HEK293 (cell line): ENCODE measurements at regions not wholly inside any gene's neighbourhood (a gene's known extent, or its start where the extent isn't known, plus 50 kb on each side); places are given as distances from the start of the nearest gene placed in this dataset.
A peak's percentile ranks its signal among the peaks of the same experiment; 100 is the strongest.

ENCODE experiments used
- CTCF ChIA-PET: fragments of 350-600 bp; formaldehyde crosslinking; extraction: SDS; loops from one replicate; lab custom pipeline; 2021; ENCODE audit warnings: antibody characterized with exemption; lab: Yijun Ruan, JAX
- POLR2A ChIA-PET: fragments of 300-600 bp; formaldehyde crosslinking; extraction: SDS; loops from one replicate; lab custom pipeline; 2020; ENCODE audit warnings: antibody characterized with exemption, inconsistent platforms; lab: Yijun Ruan, JAX
- H3K27ac ChIP-seq: fragments of 200-500 bp; sonication (Bioruptor generic); 2 replicates; pipeline ENCODE4 v1.5.1; 2014; ENCODE audit warnings: low read depth, low read length, control low read depth, inconsistent platforms; ENCODE audit errors: extremely low read depth
- H3K36me3 ChIP-seq, 2 experiments: fragments of 200-500 bp in 1 of 2; sonication (Bioruptor generic) in 1 of 2; 1 replicate in 1 of 2; 2 replicates in 1 of 2; pipeline ENCODE4 v1.5.1; 2014 to 2017; ENCODE audit warnings: inconsistent platforms in 2 of 2, low read length in 2 of 2; ENCODE audit not compliant: control insufficient read depth in 2 of 2, insufficient read depth in 1 of 2
- H3K4me1 ChIP-seq: fragments of 200-500 bp; sonication (Bioruptor generic); 2 replicates; pipeline ENCODE4 v1.5.1; 2014; ENCODE audit warnings: mild to moderate bottlenecking, low read length, inconsistent platforms; ENCODE audit not compliant: control insufficient read depth, insufficient read depth
- H3K4me3 ChIP-seq: 2 replicates; pipeline ENCODE4 v1.5.1; 2011; ENCODE audit warnings: low read depth, mild to moderate bottlenecking, control low read depth, low read length, moderate library complexity
- H3K9me3 ChIP-seq: fragments of 200-500 bp; sonication (Bioruptor generic); 2 replicates; pipeline ENCODE4 v1.5.1; 2014; ENCODE audit warnings: low read depth, low read length, inconsistent platforms; ENCODE audit not compliant: control insufficient read depth, insufficient read depth
- FEZF1 ChIP-seq: fragments of 450-650 bp; formaldehyde crosslinking; IDR thresholded peaks from 2 replicates; pipeline ENCODE4 v1.5.1; 2016; ENCODE audit warnings: missing biosample characterization, missing genetic modification characterization
- HIC1 ChIP-seq: fragments of 450-650 bp; formaldehyde crosslinking; IDR thresholded peaks from 2 replicates; pipeline ENCODE4 v1.5.1; 2016; ENCODE audit warnings: missing biosample characterization, missing genetic modification characterization
- HOXC10 ChIP-seq: sonication (generic); formaldehyde crosslinking; IDR thresholded peaks from 2 replicates; pipeline ENCODE4 v1.8.1; 2023; ENCODE audit warnings: mild to moderate bottlenecking, missing genetic modification reagents
- KLF17 ChIP-seq: fragments of 450-650 bp; formaldehyde crosslinking; IDR thresholded peaks from 2 replicates; pipeline ENCODE4 v1.5.1; 2016; ENCODE audit warnings: missing biosample characterization, missing genetic modification characterization
- RBAK ChIP-seq: fragments of 450-650 bp; formaldehyde crosslinking; IDR thresholded peaks from 2 replicates; pipeline ENCODE4 v1.5.1; 2016; ENCODE audit warnings: missing biosample characterization, missing genetic modification characterization
- REPIN1 ChIP-seq: fragments of 450-650 bp; formaldehyde crosslinking; IDR thresholded peaks from 2 replicates; pipeline ENCODE4 v1.5.1; 2017; ENCODE audit warnings: missing biosample characterization, missing genetic modification characterization, low read depth
- SCRT2 ChIP-seq: fragments of 450-650 bp; formaldehyde crosslinking; IDR thresholded peaks from 2 replicates; pipeline ENCODE4 v1.5.1; 2016; ENCODE audit warnings: missing biosample characterization, missing genetic modification characterization
- SP2 ChIP-seq: fragments of 450-650 bp; formaldehyde crosslinking; IDR thresholded peaks from 2 replicates; pipeline ENCODE4 v1.5.1; 2016; ENCODE audit warnings: missing biosample characterization, missing genetic modification characterization
- YY2 ChIP-seq: fragments of 450-650 bp; formaldehyde crosslinking; IDR thresholded peaks from 2 replicates; pipeline ENCODE4 v1.5.1; 2016; ENCODE audit warnings: missing biosample characterization, missing genetic modification characterization
- ZBTB1 ChIP-seq: fragments of 450-650 bp; formaldehyde crosslinking; IDR thresholded peaks from 2 replicates; pipeline ENCODE4 v1.5.1; 2016; ENCODE audit warnings: missing biosample characterization, missing genetic modification characterization
- ZBTB44 ChIP-seq: fragments of 450-650 bp; IDR thresholded peaks from 2 replicates; pipeline ENCODE4 v1.5.1; 2018; ENCODE audit warnings: missing biosample characterization, mild to moderate bottlenecking, missing genetic modification characterization
- ZIC2 ChIP-seq: fragments of 450-650 bp; formaldehyde crosslinking; IDR thresholded peaks from 2 replicates; pipeline ENCODE4 v1.5.1; 2016; ENCODE audit warnings: missing biosample characterization, missing genetic modification characterization
- ZNF214 ChIP-seq: fragments of 450-650 bp; formaldehyde crosslinking; IDR thresholded peaks from 2 replicates; pipeline ENCODE4 v1.5.1; 2017; ENCODE audit warnings: missing biosample characterization, mild to moderate bottlenecking, missing genetic modification characterization, borderline replicate concordance
- ZNF280C ChIP-seq: fragments of 450-650 bp; formaldehyde crosslinking; IDR thresholded peaks from 2 replicates; pipeline ENCODE4 v1.5.1; 2016; ENCODE audit warnings: missing biosample characterization, missing genetic modification characterization
- ZNF341 ChIP-seq: fragments of 450-650 bp; formaldehyde crosslinking; IDR thresholded peaks from 2 replicates; pipeline ENCODE4; 2016; ENCODE audit warnings: low read depth, missing biosample characterization, missing genetic modification characterization
- ZNF600 ChIP-seq: fragments of 450-650 bp; formaldehyde crosslinking; IDR thresholded peaks from 2 replicates; pipeline ENCODE4 v1.5.1; 2016; ENCODE audit warnings: missing biosample characterization, missing genetic modification characterization
- ZNF626 ChIP-seq: fragments of 450-650 bp; sonication (Bioruptor Pico); formaldehyde crosslinking; IDR thresholded peaks from 2 replicates; pipeline ENCODE4 v1.5.1; 2018; ENCODE audit warnings: missing biosample characterization, missing genetic modification characterization, inconsistent platforms
- ZNF645 ChIP-seq: fragments of 450-650 bp; formaldehyde crosslinking; IDR thresholded peaks from 2 replicates; pipeline ENCODE4; 2016; ENCODE audit warnings: missing biosample characterization, missing genetic modification characterization
- ZNF791 ChIP-seq: fragments of 450-650 bp; formaldehyde crosslinking; IDR thresholded peaks from 2 replicates; pipeline ENCODE4 v1.5.1; 2016; ENCODE audit warnings: missing biosample characterization, missing genetic modification characterization

GRCh38 chr5:71899865-71900342 lies 180.8 kb downstream of the CARTPT start (continued):
- TF ChIP-seq HIC1 (no peak), ZBTB44 (tag by site-specific recombination) (no peak)

- no peaks in the 10 kb centered on the region for H3K36me3 ChIP-seq
- TF ChIP-seq ZNF645 (tag by site-specific recombination) (no peak), ZIC2 (tag by site-specific recombination) (peak; percentile 55; the same call in 1 of the 2 replicates)
- TF ChIP-seq, all 188 proteins: peak for 1
- CTCF ChIA-PET, result interaction anchor here (0.8 kb wide), 1 partner anchor 120 kb away, joined by 3 read pairs; no protein-coding TSS in a partner anchor
Measured at GRCh38 chr5:71903808-71904207, 184.7 kb downstream of the CARTPT start.

GRCh38 chr5:71904852-71905251 lies 185.8 kb downstream of the CARTPT start:
- TF ChIP-seq SCRT2 (tag by site-specific recombination) (peak; percentile 45; the same call in 1 of the 2 replicates), RBAK (tag by site-specific recombination) (no peak)
- H3K9me3 ChIP-seq, result no peaks in the 10 kb centered on the region
- ChIA-PET CTCF (interaction anchor here (1.4 kb wide), 1 partner anchor 91 kb away, joined by 3 read pairs; no protein-coding TSS in a partner anchor), POLR2A (no interaction called here)
- H3K4me3 ChIP-seq, result no peak overlapping the region
- peaks cover 14% of the 10 kb centered on the region for H3K4me1 ChIP-seq
- no peaks in the 10 kb centered on the region for H3K36me3 ChIP-seq
- H3K27ac ChIP-seq, result no peak overlapping the region

More at GRCh38 chr5:71903808-71904207, 184.7 kb downstream of the CARTPT start:
- Histone ChIP-seq H3K27ac (no peak overlapping the region), H3K9me3 (no peaks in the 10 kb centered on the region), H3K4me1 (peaks cover 14% of the 10 kb centered on the region), H3K4me3 (no peak overlapping the region)
- POLR2A ChIA-PET, result no interaction called here

GRCh38 chr5:71905834-71906711 lies 187.0 kb downstream of the CARTPT start:
- H3K27ac ChIP-seq, result 0 out of 2 replicates have a peak overlapping the region, but pooled peaks have one; percentile 4
- no peaks in the 10 kb centered on the region for H3K36me3 ChIP-seq
- ChIA-PET CTCF (interaction anchor here (0.5 to 1.4 kb wide), 3 partner anchors 29 to 134 kb away, joined by 3 read pairs; no protein-coding TSS in a partner anchor), POLR2A (no interaction called here)
- H3K9me3 ChIP-seq, result no peaks in the 10 kb centered on the region
- H3K4me3 ChIP-seq, result no peak overlapping the region
- peaks cover 14% of the 10 kb centered on the region for H3K4me1 ChIP-seq
- TF ChIP-seq ZNF600, result no peak
- no peak for TF ChIP-seq YY2 (tag by site-specific recombination)
- no peak for TF ChIP-seq ZNF214 (tag by site-specific recombination)
- TF ChIP-seq HOXC10 (CRISPR knock-in tag), result 0 out of 2 replicates have a peak, but pooled peaks have one; percentile 52
- TF ChIP-seq ZNF791 (tag by site-specific recombination), result no peak
- TF ChIP-seq ZNF341, result no peak
- TF ChIP-seq KLF17 (tag by site-specific recombination), result no peak
- TF ChIP-seq ZNF280C (tag by site-specific recombination), result no peak
- TF ChIP-seq ZBTB1 (tag by site-specific recombination), result no peak
- no peak for TF ChIP-seq SP2 (tag by site-specific recombination)
- peak; percentile 92 for TF ChIP-seq FEZF1 (tag by site-specific recombination)
- TF ChIP-seq REPIN1 (tag by site-specific recombination), result no peak
- no peak for TF ChIP-seq RBAK (tag by site-specific recombination)
- no peak for TF ChIP-seq ZNF626
